IMR-90 (cell line): ENCODE measurements at regions not wholly inside any gene's neighbourhood (a gene's known extent, or its start where the extent isn't known, plus 50 kb on each side); places are given as distances from the start of the nearest gene placed in this dataset.

Experiments
- ATAC-seq: fragments of 200-7000 bp; cut with Tn5 transposase; 2 replicates; pipeline ENCODE4 v1.9.1; 2020; ENCODE audit warnings: low read depth, mild to moderate bottlenecking, moderate library complexity
- BruUV-seq: library from RNA; stranded (reverse); fragments of 400-500 nt; replicated peaks from 2 replicates; lab custom pipeline; 2021; lab: Mats Ljungman, UMichigan
- CTCF ChIA-PET: fragments of 300-600 bp; formaldehyde crosslinking; extraction: SDS; loops from one replicate; lab custom pipeline; 2021; ENCODE audit warnings: antibody characterized with exemption; lab: Yijun Ruan, JAX
- POLR2A ChIA-PET: fragments of 300-600 bp; sonication (Branson Sonifier 250); formaldehyde crosslinking; loops from one replicate; lab custom pipeline; 2022; ENCODE audit warnings: antibody characterized with exemption; ENCODE audit not compliant: unreplicated experiment; lab: Charles Lee
- DNase-seq: peaks from one replicate; pipeline ENCODE4 v3.0.0; 2013
- H2AFZ ChIP-seq: replicated peaks from 2 replicates; pipeline ENCODE3; 2013; ENCODE audit warnings: low read length, mild to moderate bottlenecking; ENCODE audit not compliant: poor library complexity
- H2AK5ac ChIP-seq: 2 replicates; pipeline ENCODE4 v1.6.1; 2013; ENCODE audit warnings: low read depth, low read length, inconsistent platforms
- H2AK9ac ChIP-seq: replicated peaks from 2 replicates; pipeline ENCODE3; 2013; ENCODE audit warnings: mild to moderate bottlenecking, low read depth, low read length, moderate library complexity; ENCODE audit not compliant: poor library complexity
- H2BK120ac ChIP-seq: 2 replicates; pipeline ENCODE4 v1.6.1; 2013; ENCODE audit warnings: low read depth, low read length, inconsistent platforms
- H2BK15ac ChIP-seq: 3 replicates; pipeline ENCODE4 v1.6.1; 2013; ENCODE audit warnings: low read depth, low read length, inconsistent platforms
- H2BK20ac ChIP-seq: 2 replicates; pipeline ENCODE4 v1.6.1; 2013; ENCODE audit warnings: low read depth, mild to moderate bottlenecking, inconsistent platforms, low read length, moderate library complexity
- H2BK5ac ChIP-seq: 2 replicates; pipeline ENCODE4 v1.6.1; 2013; ENCODE audit warnings: mild to moderate bottlenecking, low read depth, low read length, inconsistent platforms; ENCODE audit not compliant: poor library complexity, severe bottlenecking
- H3K14ac ChIP-seq: replicated peaks from 2 replicates; pipeline ENCODE4 v1.6.1; 2013; ENCODE audit warnings: low read depth, low read length, inconsistent platforms
- H3K18ac ChIP-seq: 2 replicates; pipeline ENCODE4 v1.6.1; 2013; ENCODE audit warnings: low read depth, low read length, control low read depth
- H3K23ac ChIP-seq: 2 replicates; pipeline ENCODE4 v1.6.1; 2013; ENCODE audit warnings: low read depth, low read length, inconsistent platforms
- H3K27ac ChIP-seq: 2 replicates; pipeline ENCODE4 v1.5.1; 2013; ENCODE audit warnings: mild to moderate bottlenecking, control low read depth, low read length; ENCODE audit not compliant: insufficient read depth
- H3K27me3 ChIP-seq: 2 replicates; pipeline ENCODE4 v1.6.1; 2013; ENCODE audit warnings: low read length; ENCODE audit not compliant: control insufficient read depth, insufficient read depth
- H3K36me3 ChIP-seq: 2 replicates; pipeline ENCODE4 v1.6.1; 2013; ENCODE audit warnings: low read length, mixed read lengths; ENCODE audit not compliant: control insufficient read depth, insufficient read depth
- H3K4ac ChIP-seq: 2 replicates; pipeline ENCODE4 v1.6.1; 2013; ENCODE audit warnings: low read depth, low read length, inconsistent platforms
- H3K4me1 ChIP-seq: 2 replicates; pipeline ENCODE4 v1.6.1; 2013; ENCODE audit warnings: low read length, mixed read lengths; ENCODE audit not compliant: control insufficient read depth, insufficient read depth
- H3K4me2 ChIP-seq: 2 replicates; pipeline ENCODE4 v1.6.1; 2013; ENCODE audit warnings: low read depth, mild to moderate bottlenecking, control low read depth, low read length, moderate library complexity
- H3K4me3 ChIP-seq: 2 replicates; pipeline ENCODE4 v1.5.1; 2013; ENCODE audit warnings: low read depth, mild to moderate bottlenecking, control low read depth, low read length, moderate library complexity; ENCODE audit not compliant: insufficient read depth
- H3K56ac ChIP-seq: 2 replicates; pipeline ENCODE4 v1.6.1; 2013; ENCODE audit warnings: low read length, inconsistent platforms; ENCODE audit not compliant: insufficient read depth; ENCODE audit errors: extremely low read depth
- H3K79me1 ChIP-seq, 2 experiments: 2 replicates each; pipeline ENCODE4 v1.6.1; 2013; ENCODE audit warnings: low read length in 2 of 2, inconsistent platforms in 1 of 2, low read depth in 1 of 2
- H3K9ac ChIP-seq: 2 replicates; pipeline ENCODE4 v1.6.1; 2013; ENCODE audit warnings: low read depth, low read length, control low read depth
- H3K9me1 ChIP-seq: 2 replicates; pipeline ENCODE4 v1.6.1; 2013; ENCODE audit warnings: low read length, inconsistent platforms; ENCODE audit not compliant: insufficient read depth
- H3K9me3 ChIP-seq: 2 replicates; pipeline ENCODE4 v1.6.1; 2013; ENCODE audit warnings: low read length; ENCODE audit not compliant: control insufficient read depth, insufficient read depth
- H4K20me1 ChIP-seq: 2 replicates; pipeline ENCODE4 v1.6.1; 2013; ENCODE audit warnings: low read length, inconsistent platforms; ENCODE audit not compliant: insufficient read depth
- H4K5ac ChIP-seq: 2 replicates; pipeline ENCODE4 v1.6.1; 2013; ENCODE audit warnings: mild to moderate bottlenecking, low read depth, low read length, control low read depth
- H4K8ac ChIP-seq, 2 experiments: 2 replicates each; pipeline ENCODE4 v1.6.1; 2013; ENCODE audit warnings: low read depth in 2 of 2, low read length in 2 of 2, control low read depth in 1 of 2, inconsistent platforms in 1 of 2
- H4K91ac ChIP-seq: 2 replicates; pipeline ENCODE4 v1.6.1; 2013; ENCODE audit warnings: low read depth, low read length, inconsistent platforms; ENCODE audit not compliant: insufficient read depth
- BHLHE40 ChIP-seq: fragments of 150-350 bp; IDR thresholded peaks from 2 replicates; pipeline ENCODE4 v1.6.1; 2016; ENCODE audit warnings: mild to moderate bottlenecking, low read depth, low read length
- CEBPB ChIP-seq: IDR thresholded peaks from 2 replicates; pipeline ENCODE4 v1.6.1; 2012; ENCODE audit warnings: low read depth, low read length, improper control_type of control experiment
- CHD1 ChIP-seq: IDR thresholded peaks from 2 replicates; pipeline ENCODE4 v1.6.1; 2012; ENCODE audit warnings: low read depth, low read length, improper control_type of control experiment
- FOS ChIP-seq: fragments of 150-350 bp; IDR thresholded peaks from 2 replicates; pipeline ENCODE4 v1.6.1; 2016; ENCODE audit warnings: low read depth, low read length
- MAFK ChIP-seq: IDR thresholded peaks from 2 replicates; pipeline ENCODE4 v1.6.1; 2012; ENCODE audit warnings: low read depth, low read length, improper control_type of control experiment
- MAZ ChIP-seq: IDR thresholded peaks from 2 replicates; pipeline ENCODE4 v1.6.1; 2012; ENCODE audit warnings: low read depth, mild to moderate bottlenecking, low read length, improper control_type of control experiment, moderate library complexity, borderline replicate concordance
- MXI1 ChIP-seq: IDR thresholded peaks from 2 replicates; pipeline ENCODE4 v1.6.1; 2012; ENCODE audit warnings: low read depth, mild to moderate bottlenecking, low read length, moderate library complexity, borderline replicate concordance
- NFE2L2 ChIP-seq: fragments of 150-350 bp; IDR thresholded peaks from 2 replicates; pipeline ENCODE4 v1.6.1; 2016; ENCODE audit warnings: low read depth, mild to moderate bottlenecking, low read length
- POLR2A ChIP-seq: IDR thresholded peaks from 2 replicates; pipeline ENCODE4 v1.6.1; 2012; ENCODE audit warnings: mild to moderate bottlenecking, low read depth, low read length
- RAD21 ChIP-seq: IDR thresholded peaks from 2 replicates; pipeline ENCODE4 v1.6.1; 2012; ENCODE audit warnings: low read length, improper control_type of control experiment
- RCOR1 ChIP-seq: IDR thresholded peaks from 2 replicates; pipeline ENCODE4 v1.6.1; 2012; ENCODE audit warnings: mild to moderate bottlenecking, low read length, improper control_type of control experiment; ENCODE audit not compliant: insufficient replicate concordance
- RFX5 ChIP-seq: IDR thresholded peaks from 2 replicates; pipeline ENCODE4 v1.8.0; 2012; ENCODE audit warnings: low read depth, mild to moderate bottlenecking, low read length, moderate library complexity
- SMC3 ChIP-seq: fragments of 150-350 bp; IDR thresholded peaks from 2 replicates; pipeline ENCODE4 v1.6.1; 2016; ENCODE audit warnings: low read depth, mild to moderate bottlenecking, antibody characterized with exemption, low read length, moderate library complexity
- WGBS, 2 experiments: methylation state at CpG; one replicate each; pipeline versions ENCODE4 v1.1.5 to v1.1.7; 2013; ENCODE audit warnings: missing lambda C conversion rate in 2 of 2; ENCODE audit not compliant: insufficient read length in 1 of 2; ENCODE audit errors: extremely low coverage in 2 of 2; 5-methylcytosine and 5-hydroxymethylcytosine counted together
- dilution Hi-C: fragments of 300-500 bp; cut with HindIII; formaldehyde crosslinking; loops from one replicate; pipeline ENCODE4 v1.14.3; 2018; ENCODE audit warnings: low sequenced_read_pairs; ENCODE audit not compliant: unreplicated experiment
- in situ Hi-C: fragments of 300-500 bp; cut with MboI; formaldehyde crosslinking; loops from 3 replicates; pipeline ENCODE4 v1.14.3; 2019; ENCODE audit warnings: low sequenced_read_pairs, inconsistent platforms, mixed read lengths
- intact Hi-C: fragments of 100-400 bp; cut with micrococcal nuclease; formaldehyde crosslinking; loops from 2 replicates; pipeline ENCODE4 v1.10.0; 2022
- TF ChIP-seq, protein P1 (sequence below): conservative IDR thresholded peaks from 2 replicates; pipeline ENCODE4 v1.5.1; 2012; ENCODE audit warnings: mild to moderate bottlenecking, low read depth, low read length, improper control_type of control experiment
- TF ChIP-seq, protein P2 (sequence below): fragments of 150-350 bp; IDR thresholded peaks from 2 replicates; pipeline ENCODE4 v1.6.1; 2016; ENCODE audit warnings: low read depth, mild to moderate bottlenecking, low read length, moderate library complexity, borderline replicate concordance
- TF ChIP-seq, protein P3 (sequence below): fragments of 150-350 bp; IDR thresholded peaks from 2 replicates; pipeline ENCODE4 v1.6.1; 2017; ENCODE audit warnings: mild to moderate bottlenecking, antibody characterized with exemption, low read length, low read depth

DNA sequence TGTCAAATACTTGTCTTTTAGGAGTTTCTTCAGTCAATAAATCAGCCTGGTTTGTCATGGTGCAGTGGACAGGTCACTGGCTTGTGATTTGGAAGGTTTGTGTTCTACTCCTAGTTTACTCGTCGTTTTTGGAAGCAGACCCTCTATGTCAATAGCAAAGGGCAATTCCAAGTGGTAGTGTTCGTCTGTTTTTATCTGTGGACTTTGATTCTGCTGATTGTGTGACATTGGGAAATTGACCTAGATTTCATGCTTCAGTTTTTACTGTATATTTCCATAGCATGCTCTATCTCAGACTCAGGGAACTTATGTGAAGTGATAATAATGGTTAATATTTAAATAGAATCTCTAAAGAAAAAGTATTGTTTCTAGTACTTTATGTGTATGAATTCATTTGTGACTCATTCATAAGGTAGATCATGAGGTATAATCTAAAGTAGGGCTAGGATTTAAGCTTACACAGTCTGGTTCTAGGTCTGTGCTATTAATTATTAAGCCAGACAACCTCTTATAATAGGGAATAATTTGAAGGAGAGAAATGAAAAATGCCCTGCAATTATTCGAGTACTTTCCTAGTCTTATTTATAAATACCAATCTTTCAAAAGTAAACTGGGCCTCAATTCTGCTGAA, 198.1 kb downstream of the REEP3 start:
- BruUV-seq, result no TSS peak
- H3K27ac ChIP-seq, result no peak overlapping the region
- in situ Hi-C loops (loop anchor here (10.0 kb wide), 1 partner anchor 255 kb away; the partner anchor contains the start of gene JMJD1C), intact Hi-C loops (loop anchor here (5.0 kb wide), 1 partner anchor 252 kb away; the partner anchor contains the start of gene JMJD1C), dilution Hi-C loops (loop anchor here (25.0 kb wide), 1 partner anchor 557 kb away; no protein-coding TSS in a partner anchor)
- H3K27me3 ChIP-seq, result peaks cover 2% of the 10 kb centered on the region; the same call in 1 of the 2 replicates
- no peaks in the 10 kb centered on the region for H4K20me1 ChIP-seq
- no peak overlapping the region for H3K56ac ChIP-seq
- H3K4ac ChIP-seq, result no peak overlapping the region
- H4K91ac ChIP-seq, result no peak overlapping the region
- H3K4me1 ChIP-seq, result no peaks in the 10 kb centered on the region
- ChIA-PET POLR2A (no interaction called here), CTCF (interaction anchor here (0.6 to 3.6 kb wide), 14 partner anchors 12 to 591 kb away, joined by 3 to 35 read pairs (median 5); no protein-coding TSS in a partner anchor)
- WGBS, 2 experiments, result no CpG with 5 or more reads among the region's 4 CpGs
- no peak overlapping the region for H3K4me2 ChIP-seq
- no peak overlapping the region for H3K18ac ChIP-seq
- H3K9ac ChIP-seq, result no peak overlapping the region
- no peak overlapping the region for H2BK120ac ChIP-seq
- H3K4me3 ChIP-seq, result no peak overlapping the region
- ATAC-seq, result no peak
- H2BK5ac ChIP-seq, result no peak overlapping the region
- no peaks in the 10 kb centered on the region for H3K36me3 ChIP-seq
- H2BK20ac ChIP-seq, result no peak overlapping the region
- no peak for TF ChIP-seq CEBPB
- no peak for TF ChIP-seq MXI1
- TF ChIP-seq NFE2L2, result no peak
- no peak for TF ChIP-seq RCOR1
- TF ChIP-seq POLR2A, result no peak
- TF ChIP-seq MAFK, result no peak
- no peak for TF ChIP-seq CHD1
- TF ChIP-seq MAZ, result no peak
- TF ChIP-seq, protein P1, sequence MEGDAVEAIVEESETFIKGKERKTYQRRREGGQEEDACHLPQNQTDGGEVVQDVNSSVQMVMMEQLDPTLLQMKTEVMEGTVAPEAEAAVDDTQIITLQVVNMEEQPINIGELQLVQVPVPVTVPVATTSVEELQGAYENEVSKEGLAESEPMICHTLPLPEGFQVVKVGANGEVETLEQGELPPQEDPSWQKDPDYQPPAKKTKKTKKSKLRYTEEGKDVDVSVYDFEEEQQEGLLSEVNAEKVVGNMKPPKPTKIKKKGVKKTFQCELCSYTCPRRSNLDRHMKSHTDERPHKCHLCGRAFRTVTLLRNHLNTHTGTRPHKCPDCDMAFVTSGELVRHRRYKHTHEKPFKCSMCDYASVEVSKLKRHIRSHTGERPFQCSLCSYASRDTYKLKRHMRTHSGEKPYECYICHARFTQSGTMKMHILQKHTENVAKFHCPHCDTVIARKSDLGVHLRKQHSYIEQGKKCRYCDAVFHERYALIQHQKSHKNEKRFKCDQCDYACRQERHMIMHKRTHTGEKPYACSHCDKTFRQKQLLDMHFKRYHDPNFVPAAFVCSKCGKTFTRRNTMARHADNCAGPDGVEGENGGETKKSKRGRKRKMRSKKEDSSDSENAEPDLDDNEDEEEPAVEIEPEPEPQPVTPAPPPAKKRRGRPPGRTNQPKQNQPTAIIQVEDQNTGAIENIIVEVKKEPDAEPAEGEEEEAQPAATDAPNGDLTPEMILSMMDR, result no peak
- no peak for TF ChIP-seq RAD21
- TF ChIP-seq, protein P2, sequence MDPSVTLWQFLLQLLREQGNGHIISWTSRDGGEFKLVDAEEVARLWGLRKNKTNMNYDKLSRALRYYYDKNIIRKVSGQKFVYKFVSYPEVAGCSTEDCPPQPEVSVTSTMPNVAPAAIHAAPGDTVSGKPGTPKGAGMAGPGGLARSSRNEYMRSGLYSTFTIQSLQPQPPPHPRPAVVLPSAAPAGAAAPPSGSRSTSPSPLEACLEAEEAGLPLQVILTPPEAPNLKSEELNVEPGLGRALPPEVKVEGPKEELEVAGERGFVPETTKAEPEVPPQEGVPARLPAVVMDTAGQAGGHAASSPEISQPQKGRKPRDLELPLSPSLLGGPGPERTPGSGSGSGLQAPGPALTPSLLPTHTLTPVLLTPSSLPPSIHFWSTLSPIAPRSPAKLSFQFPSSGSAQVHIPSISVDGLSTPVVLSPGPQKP, result no peak
- no peak for TF ChIP-seq RFX5
- TF ChIP-seq FOS, result no peak
- TF ChIP-seq, protein P3, sequence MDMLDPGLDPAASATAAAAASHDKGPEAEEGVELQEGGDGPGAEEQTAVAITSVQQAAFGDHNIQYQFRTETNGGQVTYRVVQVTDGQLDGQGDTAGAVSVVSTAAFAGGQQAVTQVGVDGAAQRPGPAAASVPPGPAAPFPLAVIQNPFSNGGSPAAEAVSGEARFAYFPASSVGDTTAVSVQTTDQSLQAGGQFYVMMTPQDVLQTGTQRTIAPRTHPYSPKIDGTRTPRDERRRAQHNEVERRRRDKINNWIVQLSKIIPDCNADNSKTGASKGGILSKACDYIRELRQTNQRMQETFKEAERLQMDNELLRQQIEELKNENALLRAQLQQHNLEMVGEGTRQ, result no peak
- no peak for TF ChIP-seq SMC3
- no peak for TF ChIP-seq BHLHE40
- no peak overlapping the region for H3K23ac ChIP-seq
- no peak overlapping the region for H4K5ac ChIP-seq
- no peak overlapping the region for H3K14ac ChIP-seq
- no peaks in the 10 kb centered on the region for H3K79me1 ChIP-seq
- no peaks in the 10 kb centered on the region for H3K9me3 ChIP-seq
- H4K8ac ChIP-seq, result no peak overlapping the region
- no peak overlapping the region for H2BK15ac ChIP-seq
- no peak overlapping the region for H2AK9ac ChIP-seq
- no peak overlapping the region for H2AFZ ChIP-seq
- no peak for DNase-seq
- H3K9me1 ChIP-seq, result peaks cover 3% of the 10 kb centered on the region; the same call in 1 of the 2 replicates
- no peak overlapping the region for H2AK5ac ChIP-seq
